Cardiac fibroblast (primary cell): ENCODE measurements at regions not wholly inside any gene's neighbourhood (a gene's known extent, or its start where the extent isn't known, plus 50 kb on each side); places are given as distances from the start of the nearest gene placed in this dataset.

Source experiments
- DNase-seq, 2 donors: peaks; one replicate each; pipeline versions ENCODE4 v3.0.0 to v3.0.0-alpha.2; 2010; ENCODE audit warnings: low read depth in 2 of 2
- H3K4me3 ChIP-seq, 2 donors: replicated peaks in 1 of 2; 1 replicate in 1 of 2; 2 replicates in 1 of 2; pipeline ENCODE4 v1.5.1; 2011; ENCODE audit warnings: low read depth in 2 of 2, low read length in 2 of 2, mild to moderate bottlenecking in 2 of 2, moderate library complexity in 1 of 2
- TF ChIP-seq, protein P1 (sequence below): IDR thresholded peaks from one replicate; pipeline ENCODE4 v1.5.1; 2011; ENCODE audit warnings: low read depth, mild to moderate bottlenecking, low read length, inconsistent platforms

DNA sequence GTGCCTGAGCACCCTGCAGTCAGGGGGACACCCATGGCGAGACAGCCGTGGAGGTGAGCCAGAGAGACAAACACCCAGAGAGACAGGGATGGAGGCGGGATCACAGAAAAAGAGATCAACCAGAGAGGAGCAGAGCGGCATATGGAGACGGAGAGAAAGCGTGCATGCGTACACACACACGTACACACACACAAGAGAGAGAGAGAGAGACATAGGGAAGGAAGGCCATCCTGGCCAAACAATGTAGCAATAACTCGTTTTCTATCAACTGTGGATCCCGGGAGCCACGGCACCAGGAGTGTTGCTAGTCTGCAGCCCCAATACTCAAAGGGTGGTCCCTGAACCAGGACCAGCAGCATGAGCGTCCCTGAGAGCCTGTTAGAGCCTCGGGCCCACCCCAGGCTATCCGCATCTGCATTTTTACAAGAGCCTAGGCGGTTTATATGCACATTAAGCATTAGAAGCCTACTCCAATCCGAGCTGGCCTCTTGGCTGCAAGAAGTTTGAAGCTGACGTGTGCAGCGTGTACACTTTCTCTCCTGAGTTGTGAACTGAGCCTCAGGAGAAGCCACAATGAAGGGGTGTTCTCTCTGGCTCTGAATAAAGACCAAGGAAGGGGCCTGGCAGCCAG is 50.1 kb upstream of the MYCN start:
- no peak for DNase-seq
- H3K4me3 ChIP-seq = no peak overlapping the region
- TF ChIP-seq, protein P1, sequence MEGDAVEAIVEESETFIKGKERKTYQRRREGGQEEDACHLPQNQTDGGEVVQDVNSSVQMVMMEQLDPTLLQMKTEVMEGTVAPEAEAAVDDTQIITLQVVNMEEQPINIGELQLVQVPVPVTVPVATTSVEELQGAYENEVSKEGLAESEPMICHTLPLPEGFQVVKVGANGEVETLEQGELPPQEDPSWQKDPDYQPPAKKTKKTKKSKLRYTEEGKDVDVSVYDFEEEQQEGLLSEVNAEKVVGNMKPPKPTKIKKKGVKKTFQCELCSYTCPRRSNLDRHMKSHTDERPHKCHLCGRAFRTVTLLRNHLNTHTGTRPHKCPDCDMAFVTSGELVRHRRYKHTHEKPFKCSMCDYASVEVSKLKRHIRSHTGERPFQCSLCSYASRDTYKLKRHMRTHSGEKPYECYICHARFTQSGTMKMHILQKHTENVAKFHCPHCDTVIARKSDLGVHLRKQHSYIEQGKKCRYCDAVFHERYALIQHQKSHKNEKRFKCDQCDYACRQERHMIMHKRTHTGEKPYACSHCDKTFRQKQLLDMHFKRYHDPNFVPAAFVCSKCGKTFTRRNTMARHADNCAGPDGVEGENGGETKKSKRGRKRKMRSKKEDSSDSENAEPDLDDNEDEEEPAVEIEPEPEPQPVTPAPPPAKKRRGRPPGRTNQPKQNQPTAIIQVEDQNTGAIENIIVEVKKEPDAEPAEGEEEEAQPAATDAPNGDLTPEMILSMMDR = no peak
